Endodermal cell (in vitro differentiated cells): ENCODE measurements at regions not wholly inside any gene's neighbourhood (a gene's known extent, or its start where the extent isn't known, plus 50 kb on each side); places are given as distances from the start of the nearest gene placed in this dataset.
A peak's percentile ranks its signal among the peaks of the same experiment; 100 is the strongest.

Experiments used
- DNase-seq: peaks from one replicate; pipeline ENCODE4 v3.0.0-alpha.2; 2017
- H3K27ac ChIP-seq: 2 replicates; pipeline ENCODE4 v1.5.1; 2013; ENCODE audit warnings: mild to moderate bottlenecking, low read depth, low read length, moderate library complexity
- H3K27me3 ChIP-seq: 2 replicates; pipeline ENCODE4 v1.6.1; 2013; ENCODE audit warnings: mild to moderate bottlenecking, low read length, moderate library complexity; ENCODE audit not compliant: insufficient read depth, control insufficient read depth, poor library complexity, severe bottlenecking
- H3K36me3 ChIP-seq: 2 replicates; pipeline ENCODE4 v1.7.0; 2013; ENCODE audit warnings: mild to moderate bottlenecking, low read length, moderate library complexity; ENCODE audit not compliant: control insufficient read depth, insufficient read depth
- H3K4me1 ChIP-seq: one replicate; pipeline ENCODE4 v1.7.0; 2013; ENCODE audit warnings: low read length; ENCODE audit not compliant: control insufficient read depth, insufficient read depth
- H3K4me3 ChIP-seq: 2 replicates; pipeline ENCODE4 v1.5.1; 2013; ENCODE audit warnings: mild to moderate bottlenecking, low read length, moderate library complexity
- H3K9ac ChIP-seq: 2 replicates; pipeline ENCODE4 v1.6.1; 2013; ENCODE audit warnings: mild to moderate bottlenecking, low read length, moderate library complexity; ENCODE audit not compliant: poor library complexity, severe bottlenecking; ENCODE audit errors: extremely low read depth
- H3K9me3 ChIP-seq: 2 replicates; pipeline ENCODE4 v1.6.1; 2013; ENCODE audit warnings: mild to moderate bottlenecking, low read length, moderate library complexity; ENCODE audit not compliant: control insufficient read depth
- H3K27ac Mint-ChIP-seq: 2 replicates; pipeline ENCODE4 v1.8.0; 2020; ENCODE audit warnings: mixed read lengths
- H3K27me3 Mint-ChIP-seq: 2 replicates; pipeline ENCODE4 v1.8.0; 2021; ENCODE audit warnings: mild to moderate bottlenecking, mixed read lengths; ENCODE audit not compliant: insufficient read depth
- H3K36me3 Mint-ChIP-seq: 2 replicates; pipeline ENCODE4 v1.8.0; 2020; ENCODE audit warnings: low read depth, mixed read lengths
- H3K4me1 Mint-ChIP-seq: 2 replicates; pipeline ENCODE4 v1.8.0; 2020; ENCODE audit warnings: mixed read lengths
- H3K4me3 Mint-ChIP-seq: 2 replicates; pipeline ENCODE4 v1.8.0; 2020; ENCODE audit warnings: mild to moderate bottlenecking, moderate library complexity, mixed read lengths
- H3K9me3 Mint-ChIP-seq: 2 replicates; pipeline ENCODE4 v1.8.0; 2020; ENCODE audit warnings: mild to moderate bottlenecking, mixed read lengths
- whole genome bisulfite sequencing, 2 experiments: methylation state at CpG; one replicate each; pipeline versions ENCODE4 v1.1.5 to v1.1.7; 2013; ENCODE audit warnings: missing lambda C conversion rate in 2 of 2, mixed read lengths in 1 of 2; ENCODE audit not compliant: insufficient coverage in 1 of 2, insufficient read length in 1 of 2; 5-methylcytosine and 5-hydroxymethylcytosine counted together
- TF ChIP-seq, protein P1 (sequence below): fragments of 200-600 bp; sonication (generic); conservative IDR thresholded peaks from 2 replicates; pipeline ENCODE4 v1.5.0; 2021; ENCODE audit warnings: antibody characterized with exemption, mild to moderate bottlenecking

DNA sequence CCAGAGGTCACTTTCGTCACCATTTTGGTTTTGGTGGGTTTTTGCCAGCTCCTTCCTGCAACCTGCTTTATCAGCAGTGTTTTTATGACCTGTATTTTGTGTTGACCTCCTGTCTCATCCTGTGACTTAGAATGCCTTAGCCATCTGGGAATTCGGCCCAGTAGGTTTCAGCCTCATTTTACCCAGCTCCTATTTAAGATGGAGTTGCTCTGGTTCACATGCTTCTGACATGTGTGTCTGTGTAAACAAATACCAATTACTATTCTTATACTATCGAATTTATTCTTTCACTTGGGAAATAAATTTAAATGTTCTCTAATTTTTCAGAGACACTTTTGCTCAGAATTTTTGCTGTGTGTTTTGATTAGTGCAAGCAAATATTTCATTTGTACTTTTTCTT lies 1370.3 kb upstream of the MIR17HG start:
- no peaks in the 10 kb centered on the region for H3K27me3 Mint-ChIP-seq

DNA sequence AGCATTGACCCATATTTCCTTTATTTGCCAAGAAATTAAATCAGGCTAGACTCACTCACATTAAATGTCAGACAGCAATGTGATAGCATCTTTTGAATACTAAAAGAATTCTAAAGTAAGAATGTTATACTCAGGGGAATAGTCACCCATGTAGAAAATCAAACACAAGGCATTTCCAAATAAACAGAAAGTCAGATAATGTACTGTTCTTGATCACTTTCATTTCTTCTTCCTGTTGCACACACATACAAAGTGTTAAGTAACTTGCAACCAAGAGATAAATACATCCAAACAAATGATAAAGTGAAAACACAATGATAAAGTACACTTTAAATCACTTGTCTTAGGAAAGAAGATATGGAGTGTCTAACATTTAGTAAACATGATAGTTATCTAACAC lies 1366.6 kb upstream of the MIR17HG start:
- Mint-ChIP-seq H3K27ac (no peak overlapping the region), H3K36me3 (no peaks in the 10 kb centered on the region), H3K4me3 (no peak overlapping the region), H3K4me1 (peaks cover 16% of the 10 kb centered on the region), H3K27me3 (no peaks in the 10 kb centered on the region), H3K9me3 (peaks cover 6% of the 10 kb centered on the region)
- TF ChIP-seq, protein P1, sequence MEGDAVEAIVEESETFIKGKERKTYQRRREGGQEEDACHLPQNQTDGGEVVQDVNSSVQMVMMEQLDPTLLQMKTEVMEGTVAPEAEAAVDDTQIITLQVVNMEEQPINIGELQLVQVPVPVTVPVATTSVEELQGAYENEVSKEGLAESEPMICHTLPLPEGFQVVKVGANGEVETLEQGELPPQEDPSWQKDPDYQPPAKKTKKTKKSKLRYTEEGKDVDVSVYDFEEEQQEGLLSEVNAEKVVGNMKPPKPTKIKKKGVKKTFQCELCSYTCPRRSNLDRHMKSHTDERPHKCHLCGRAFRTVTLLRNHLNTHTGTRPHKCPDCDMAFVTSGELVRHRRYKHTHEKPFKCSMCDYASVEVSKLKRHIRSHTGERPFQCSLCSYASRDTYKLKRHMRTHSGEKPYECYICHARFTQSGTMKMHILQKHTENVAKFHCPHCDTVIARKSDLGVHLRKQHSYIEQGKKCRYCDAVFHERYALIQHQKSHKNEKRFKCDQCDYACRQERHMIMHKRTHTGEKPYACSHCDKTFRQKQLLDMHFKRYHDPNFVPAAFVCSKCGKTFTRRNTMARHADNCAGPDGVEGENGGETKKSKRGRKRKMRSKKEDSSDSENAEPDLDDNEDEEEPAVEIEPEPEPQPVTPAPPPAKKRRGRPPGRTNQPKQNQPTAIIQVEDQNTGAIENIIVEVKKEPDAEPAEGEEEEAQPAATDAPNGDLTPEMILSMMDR = no peak
- H3K4me1 ChIP-seq = peaks cover 16% of the 10 kb centered on the region
- H3K9ac ChIP-seq = no peak overlapping the region
- no peak overlapping the region for H3K27ac ChIP-seq
- H3K27me3 ChIP-seq = no peaks in the 10 kb centered on the region
- DNase-seq = no peak
- H3K4me3 ChIP-seq = peak overlapping the region; percentile 1
- H3K36me3 ChIP-seq = no peaks in the 10 kb centered on the region
- H3K9me3 ChIP-seq = peaks cover 4% of the 10 kb centered on the region

More for the DNA sequence above, 1370.3 kb upstream of the MIR17HG start:
- Mint-ChIP-seq H3K36me3 (no peaks in the 10 kb centered on the region), H3K9me3 (peaks cover 6% of the 10 kb centered on the region), H3K27ac (no peak overlapping the region), H3K4me1 (peaks cover 20% of the 10 kb centered on the region), H3K4me3 (no peak overlapping the region)
- peaks cover 4% of the 10 kb centered on the region for H3K9me3 ChIP-seq
- H3K9ac ChIP-seq = no peak overlapping the region
- WGBS, 2 experiments = 88% methylated on average over 3 of the region's 3 CpGs; no CpG with 5 or more reads in 1 of the 2 experiments
- H3K4me1 ChIP-seq = peaks cover 16% of the 10 kb centered on the region
- TF ChIP-seq, protein P1 = no peak
- H3K36me3 ChIP-seq = no peaks in the 10 kb centered on the region
- DNase-seq = no peak
- H3K4me3 ChIP-seq = no peak overlapping the region
- H3K27ac ChIP-seq = no peak overlapping the region
- H3K27me3 ChIP-seq = no peaks in the 10 kb centered on the region

DNA sequence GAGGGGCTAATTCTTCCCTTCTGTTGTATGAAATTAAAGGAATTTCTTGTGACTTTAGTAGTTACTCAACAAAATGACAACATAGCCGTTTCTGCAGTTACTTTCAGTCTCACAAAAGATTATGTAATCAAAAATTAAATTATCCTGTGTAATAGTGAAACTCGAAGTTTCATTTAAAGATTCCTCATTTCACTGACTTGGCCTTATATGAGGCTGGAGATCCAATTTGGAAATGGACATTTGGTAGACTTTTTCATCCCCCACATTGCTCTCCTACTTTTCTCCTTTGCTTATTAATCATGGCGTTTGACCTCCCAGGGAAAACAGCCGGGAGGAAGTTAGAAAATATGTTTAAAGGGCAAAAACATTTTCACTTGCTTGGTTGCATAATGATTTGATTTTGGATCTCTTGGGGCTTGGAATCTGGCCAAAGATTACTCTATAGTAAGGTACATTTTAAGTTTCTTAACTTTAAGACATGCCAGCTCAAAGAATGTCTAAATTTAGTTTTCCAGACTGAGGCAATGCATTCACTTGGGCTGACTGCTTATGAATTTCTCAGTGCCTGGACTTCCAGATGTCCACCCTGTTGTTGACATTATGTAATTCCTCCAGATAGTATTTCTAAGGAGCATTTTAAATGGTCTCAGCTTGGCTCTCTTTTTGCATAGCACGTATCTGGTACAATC lies 1364.9 kb upstream of the MIR17HG start:
- TF ChIP-seq, protein P1 = no peak
- Mint-ChIP-seq H3K27me3 (no peaks in the 10 kb centered on the region), H3K4me3 (no peak overlapping the region), H3K36me3 (no peaks in the 10 kb centered on the region), H3K4me1 (peaks cover 16% of the 10 kb centered on the region), H3K27ac (no peak overlapping the region), H3K9me3 (peaks cover 6% of the 10 kb centered on the region)
- no peaks in the 10 kb centered on the region for H3K36me3 ChIP-seq
- H3K9me3 ChIP-seq = no peaks in the 10 kb centered on the region
- WGBS, 2 experiments = 95 to 100% methylated on average over 1 to 4 of the region's 5 CpGs
- H3K9ac ChIP-seq = no peak overlapping the region
- no peak overlapping the region for H3K27ac ChIP-seq
- H3K27me3 ChIP-seq = no peaks in the 10 kb centered on the region
- H3K4me3 ChIP-seq = no peak overlapping the region
- peaks cover 16% of the 10 kb centered on the region for H3K4me1 ChIP-seq
- DNase-seq = no peak
